HG03196 (cell line): ENCODE measurements at regions not wholly inside any gene's neighbourhood (a gene's known extent, or its start where the extent isn't known, plus 50 kb on each side); places are given as distances from the start of the nearest gene placed in this dataset.

Experiments used
- ATAC-seq: cut with Tn5 transposase; IDR thresholded peaks from one replicate; pipeline ENCODE4 v1.9.1; 2021; ENCODE audit not compliant: unreplicated experiment

DNA sequence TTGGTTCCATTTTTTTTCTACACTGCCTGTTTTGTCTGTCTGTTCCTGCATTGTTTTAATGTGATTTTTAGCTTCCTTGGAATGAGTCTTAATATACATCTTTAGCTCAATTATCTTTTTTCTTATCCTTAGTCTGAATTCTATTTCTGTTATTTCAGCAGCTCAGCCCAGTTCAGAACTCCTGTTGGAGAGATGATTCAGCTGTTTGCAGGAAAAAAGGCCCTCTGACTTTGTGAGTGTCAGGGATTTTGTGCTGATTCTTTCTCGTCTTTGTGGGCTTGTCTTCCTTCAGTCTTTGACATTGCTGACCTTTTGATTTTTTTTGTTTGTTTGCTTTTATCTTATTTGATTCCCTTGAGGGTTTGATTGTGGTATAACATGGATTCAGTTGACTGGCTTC, 343.2 kb upstream of the TRAM1L1 start:
- ATAC-seq, result no peak

DNA sequence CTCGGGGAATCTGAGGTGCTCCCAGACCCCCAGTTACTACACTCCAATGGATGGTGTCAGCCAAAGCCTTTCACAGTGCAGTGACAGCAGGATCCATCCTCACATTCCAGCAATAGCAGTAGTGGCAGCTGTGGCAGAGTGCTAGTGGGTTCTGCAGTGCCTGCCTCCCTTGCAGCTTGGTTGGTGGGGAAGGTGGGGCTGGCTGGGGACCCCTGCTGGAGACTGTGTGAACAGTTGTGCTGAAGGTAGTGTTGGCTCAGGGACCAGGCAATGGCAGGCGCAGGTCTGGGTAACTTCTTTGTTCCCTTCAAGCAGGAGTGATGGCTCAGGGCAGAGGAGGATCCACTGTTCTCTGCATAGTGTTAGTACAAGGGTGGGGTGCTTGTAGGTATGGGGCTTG, 343.7 kb upstream of the TRAM1L1 start:
- ATAC-seq, result no peak

DNA sequence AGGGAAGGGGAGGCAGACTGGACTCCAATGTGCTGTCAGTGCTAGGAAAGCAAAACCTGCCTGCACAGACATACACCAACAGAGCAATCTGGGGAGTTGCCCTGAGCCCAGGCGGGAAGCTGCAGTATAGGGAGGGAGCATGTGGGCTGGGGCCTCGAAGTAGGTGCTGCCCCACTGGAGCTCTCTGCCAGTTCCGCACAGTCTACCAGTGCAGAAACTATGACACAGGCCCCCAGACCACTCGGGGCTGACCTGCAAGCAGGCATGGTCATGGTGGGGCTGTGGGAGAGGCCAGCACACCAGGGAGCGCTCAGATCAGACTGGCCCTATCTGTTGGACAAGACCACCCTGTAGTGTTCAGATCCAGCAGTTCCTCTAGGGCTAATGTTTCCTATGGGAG, 344.1 kb upstream of the TRAM1L1 start:
- no peak for ATAC-seq

DNA sequence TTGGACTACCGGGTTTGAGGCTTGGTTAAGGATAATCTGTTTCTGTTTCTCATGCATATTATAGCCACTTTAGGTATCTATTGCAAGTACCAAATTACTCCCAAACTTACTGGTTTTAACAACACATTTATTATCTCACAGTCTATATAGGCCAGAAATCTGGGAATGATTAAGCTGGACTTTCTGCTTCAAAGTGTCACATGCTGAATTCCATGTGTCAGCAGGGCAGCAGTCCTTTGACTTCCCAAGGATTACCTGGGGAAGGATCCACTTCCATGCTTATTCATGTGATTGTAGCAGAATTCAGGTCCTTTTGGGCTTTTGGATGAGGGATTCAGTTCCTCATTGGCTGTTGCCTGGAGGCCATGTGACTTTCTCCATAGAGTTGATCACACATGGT, 349.0 kb upstream of the TRAM1L1 start:
- no peak for ATAC-seq

GRCh38 chr4:117447925-117448324, 362.5 kb upstream of the TRAM1L1 start:
- ATAC-seq, result no peak

DNA sequence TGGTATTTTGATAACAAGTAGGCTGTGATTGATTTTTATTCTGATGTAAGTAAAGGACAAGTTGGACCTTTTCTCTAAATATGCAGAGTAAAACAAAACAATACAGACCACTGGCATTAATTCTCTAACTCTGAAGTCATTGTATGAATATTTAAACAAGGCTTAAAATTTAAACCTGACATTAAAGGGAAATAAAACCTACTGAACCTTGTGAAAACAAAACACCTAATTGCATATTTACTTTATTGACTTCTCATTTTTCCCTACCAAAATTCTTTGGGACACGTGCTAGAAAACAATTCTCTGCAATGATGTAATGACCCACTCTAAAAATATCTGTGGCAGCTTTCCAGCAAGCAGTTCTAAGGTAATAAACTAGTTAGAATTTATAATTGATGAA, 369.7 kb upstream of the TRAM1L1 start:
- ATAC-seq, result no peak

- no peak for ATAC-seq
Observed at GRCh38 chr4:117466388-117466787, 381.0 kb upstream of the TRAM1L1 start.

- no peak for ATAC-seq
Observed at GRCh38 chr4:117467404-117467803, 382.0 kb upstream of the TRAM1L1 start.

GRCh38 chr4:117474987-117475386, 389.6 kb upstream of the TRAM1L1 start:
- ATAC-seq, result no peak

GRCh38 chr4:117477925-117478324, 392.5 kb upstream of the TRAM1L1 start:
- no peak for ATAC-seq

- ATAC-seq, result no peak
Observed at GRCh38 chr4:117478702-117479101, 393.3 kb upstream of the TRAM1L1 start.

DNA sequence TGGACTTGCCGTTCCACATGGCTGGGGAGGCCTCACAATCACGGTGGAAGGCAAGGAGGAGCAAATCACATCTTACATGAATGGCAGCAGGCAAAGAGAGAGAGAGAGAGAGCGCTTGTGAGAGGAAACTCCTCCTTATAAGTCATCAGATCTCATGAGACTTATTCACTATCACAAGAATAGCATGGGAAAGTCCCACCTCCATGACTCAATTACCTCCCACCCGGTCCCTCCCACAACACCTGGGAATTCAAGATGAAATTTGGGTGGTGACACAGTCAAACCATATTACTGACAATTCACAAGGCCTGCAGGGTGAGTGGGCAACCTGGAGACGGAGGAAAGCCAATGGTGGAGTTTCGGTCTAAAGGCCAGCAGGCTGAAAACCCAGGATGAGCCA, 394.3 kb upstream of the TRAM1L1 start:
- ATAC-seq, result no peak

DNA sequence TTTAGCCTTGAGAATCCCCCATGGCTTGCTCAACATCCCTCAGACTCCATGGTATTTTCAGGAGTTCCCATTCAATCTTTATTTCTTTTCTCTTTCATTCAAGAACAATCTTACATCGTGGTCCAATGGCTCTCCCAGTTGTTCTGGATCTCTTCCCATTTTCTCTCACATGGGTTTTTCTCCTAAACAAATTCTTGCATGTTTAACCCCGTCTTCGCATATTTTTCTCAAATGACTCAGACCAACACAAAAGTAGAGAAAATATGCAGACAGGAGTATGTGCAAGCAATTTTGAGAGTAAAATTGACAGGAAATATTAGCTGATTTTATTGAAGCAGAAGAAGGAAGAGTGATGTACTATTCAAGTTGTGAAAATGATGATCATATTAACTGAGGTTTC, 396.4 kb upstream of the TRAM1L1 start:
- ATAC-seq, result no peak

- no peak for ATAC-seq
Observed at GRCh38 chr4:117488692-117489091, 403.3 kb upstream of the TRAM1L1 start.

DNA sequence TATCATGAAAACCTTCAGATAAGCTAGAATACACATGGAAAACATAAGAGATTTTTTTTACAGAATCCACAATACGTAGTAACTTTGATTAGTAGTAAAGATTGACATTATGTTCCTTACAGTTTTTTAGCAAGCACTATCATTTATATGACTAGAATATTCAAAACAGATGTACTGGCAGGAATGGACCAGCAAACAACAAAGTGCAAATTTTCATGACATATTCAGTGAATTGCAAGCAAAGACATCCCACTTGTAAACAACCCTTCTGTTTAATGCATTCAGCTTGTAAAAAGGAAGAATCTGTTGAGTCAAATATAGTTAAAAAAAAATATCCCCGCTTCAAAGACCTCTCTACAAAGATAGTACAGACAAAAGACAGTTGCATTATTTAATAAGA, 403.7 kb upstream of the TRAM1L1 start:
- ATAC-seq, result no peak

DNA sequence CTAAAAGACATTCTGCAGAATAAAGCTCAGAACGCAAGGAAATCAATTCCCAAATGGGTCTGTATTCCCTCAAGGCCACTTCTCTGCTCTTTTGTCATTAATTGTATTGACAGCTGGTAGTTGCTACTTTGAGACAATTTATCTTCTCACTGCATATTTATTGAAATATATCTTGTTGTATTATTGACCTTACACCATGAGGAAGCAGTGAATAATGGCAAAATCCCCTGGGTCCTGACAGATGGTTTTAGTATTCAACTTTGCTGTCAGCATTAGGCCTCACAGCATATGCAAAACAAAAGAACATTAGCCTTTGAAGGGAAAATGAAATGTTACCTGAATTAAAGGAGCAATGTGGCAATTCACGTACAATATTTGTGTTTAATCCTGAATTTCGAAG, 406.1 kb upstream of the TRAM1L1 start:
- ATAC-seq, result no peak

- ATAC-seq, result no peak
Observed at GRCh38 chr4:117495802-117496201, 410.4 kb upstream of the TRAM1L1 start.

GRCh38 chr4:117512414-117512813, 427.0 kb upstream of the TRAM1L1 start:
- ATAC-seq, result no peak

GRCh38 chr4:117514391-117515175, 429.2 kb upstream of the TRAM1L1 start:
- ATAC-seq, result no peak

- ATAC-seq, result no peak
Observed at GRCh38 chr4:117515921-117516320, 430.5 kb upstream of the TRAM1L1 start.

DNA sequence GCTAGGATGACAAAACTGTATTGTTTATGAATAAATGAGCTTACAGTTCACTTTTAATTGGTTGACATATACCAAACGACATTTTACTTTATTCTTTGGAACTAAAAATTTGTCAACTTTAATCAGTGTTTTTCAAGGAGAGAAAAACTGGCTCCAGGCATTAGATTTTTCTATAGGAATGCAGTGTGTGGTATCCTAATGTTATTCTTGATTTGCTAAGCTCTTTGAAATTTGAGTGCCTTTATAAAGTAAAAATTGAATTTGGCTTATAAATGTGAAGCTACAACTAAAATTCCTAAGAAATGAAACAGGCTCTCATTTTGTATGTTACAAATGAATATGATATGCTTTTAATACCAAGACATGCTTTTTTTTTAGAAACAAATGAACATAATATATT, 442.2 kb upstream of the TRAM1L1 start:
- ATAC-seq, result no peak

GRCh38 chr4:117529401-117529800, 444.0 kb upstream of the TRAM1L1 start:
- no peak for ATAC-seq

DNA sequence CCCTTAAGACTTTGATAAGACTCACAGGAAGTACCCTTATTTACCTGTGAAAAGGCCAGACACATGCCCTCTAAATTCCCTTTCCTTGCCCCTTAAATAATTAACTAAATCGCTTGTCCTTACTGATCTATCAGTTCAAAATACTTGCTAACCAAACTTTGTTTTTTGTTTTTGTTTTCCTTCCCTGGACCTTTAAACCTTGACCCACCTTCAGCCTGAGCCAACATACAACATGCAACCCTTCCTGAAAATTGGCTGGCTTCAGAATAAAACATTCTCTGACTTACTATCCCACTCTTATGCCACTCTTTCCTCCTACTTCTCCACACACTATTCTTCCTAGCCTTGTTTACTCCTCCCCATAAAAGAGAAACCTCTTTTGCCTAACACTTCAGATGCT, 448.1 kb upstream of the TRAM1L1 start:
- ATAC-seq, result no peak
